Adrenal gland (tissue), 9 donors: ENCODE measurements at regions not wholly inside any gene's neighbourhood (a gene's known extent, or its start where the extent isn't known, plus 50 kb on each side); places are given as distances from the start of the nearest gene placed in this dataset.

Source experiments
- DNase-seq, 7 donors: peaks; one replicate each; pipeline ENCODE4 v3.0.0-alpha.2; 2019 to 2020
- H3K27ac ChIP-seq, 5 donors: fragments of 200-600 bp; sonication (generic) in 4 of 5; 1 replicate in 3 of 5; 2 replicates in 2 of 5; pipeline versions ENCODE4 v1.5.1 to v1.8.0; 2016 to 2020; ENCODE audit warnings: mild to moderate bottlenecking in 1 of 5
- H3K27me3 ChIP-seq: fragments of 200-600 bp; 2 replicates; pipeline ENCODE4 v1.8.0; 2021
- H3K36me3 ChIP-seq, 2 donors: fragments of 200-600 bp; replicated peaks in 1 of 2; 1 replicate in 1 of 2; 2 replicates in 1 of 2; pipeline versions ENCODE4 v1.5.1 to v1.8.0; 2018 to 2022
- H3K4me1 ChIP-seq, 2 donors: fragments of 200-600 bp; replicated peaks in 1 of 2; 1 replicate in 1 of 2; 2 replicates in 1 of 2; pipeline versions ENCODE4 v1.5.1 to v1.8.0; 2018 to 2021
- H3K4me3 ChIP-seq, 4 donors: fragments of 200-600 bp; sonication (generic) in 3 of 4; one replicate each; pipeline ENCODE4 v1.5.1; 2016 to 2018
- H3K9me3 ChIP-seq, 3 donors: fragments of 200-600 bp; sonication (generic) in 1 of 3; replicated peaks in 1 of 3; 1 replicate in 2 of 3; 2 replicates in 1 of 3; pipeline versions ENCODE4 v1.5.1 to v1.8.0; 2016 to 2021
- CTCF ChIP-seq, 6 experiments: fragments of 450-650 bp in 4 of 6; fragments of 200-600 bp in 2 of 6; sonication (generic) in 1 of 6; IDR thresholded peaks; 1 replicate in 5 of 6; 2 replicates in 1 of 6; pipeline versions ENCODE4 v1.5.1 to v1.8.0; 2016 to 2021; ENCODE audit warnings: antibody characterized with exemption in 6 of 6, mild to moderate bottlenecking in 2 of 6, moderate library complexity in 1 of 6
- POLR2A ChIP-seq, 2 donors: fragments of 450-650 bp; IDR thresholded peaks; one replicate each; pipeline ENCODE4 v1.6.1; 2017; ENCODE audit warnings: antibody characterized with exemption in 2 of 2, mild to moderate bottlenecking in 2 of 2, moderate library complexity in 1 of 2
- WGBS, 4 donors: extraction: QIAGEN DNeasy Blood & Tissue Kit in 2 of 4; methylation state at CpG; one replicate each; pipeline versions ENCODE4 v1.1.5 to v1.1.7; 2013 to 2017; 5-methylcytosine and 5-hydroxymethylcytosine counted together
- intact Hi-C, 2 donors: fragments of 100-400 bp; cut with DNase I; formaldehyde crosslinking; loops; one replicate each; pipeline versions ENCODE4 v1.14.1 to v1.15.0; 2022 to 2023
- donor health status: healthy with polysubstance abuse.
- donor health status: Bipolar disorder and iron deficiency.
- donor health status: DM: yes; HTN: yes; CAD: no.
- donor health status: DM: no; HTN: no; CAD: no.
- donor health status: DM: no; HTN: no; CAD: no.

GRCh38 chr21:28084951-28085350 is 907.7 kb downstream of the LTN1 start:
- WGBS, 4 donors: 63 to 80% (median 71%) methylated on average over 2 of the region's 2 CpGs
- TF ChIP-seq CTCF (IDR thresholded peaks at IDR 0.05): no peak
- no peak for TF ChIP-seq POLR2A (IDR thresholded peaks at IDR 0.05)
- Histone ChIP-seq H3K27me3 (no peaks in the 10 kb centered on the region), H3K36me3 (no peaks in the 10 kb centered on the region), H3K9me3 (no peaks in the 10 kb centered on the region), H3K4me1 (no peaks in the 10 kb centered on the region), H3K27ac (no peak overlapping the region), H3K4me3 (no peak overlapping the region)
- DNase-seq: no peak
- intact Hi-C loops: no loop called here

GRCh38 chr21:28083350-28083749 is 909.3 kb downstream of the LTN1 start:
- intact Hi-C loops: no loop called here
- H3K36me3 ChIP-seq: no peaks in the 10 kb centered on the region
- WGBS, 4 donors: 83 to 89% (median 86%) methylated on average over 3 of the region's 3 CpGs
- no peak for DNase-seq
- no peaks in the 10 kb centered on the region for H3K4me1 ChIP-seq
- no peak overlapping the region for H3K4me3 ChIP-seq
- no peak for TF ChIP-seq CTCF (IDR thresholded peaks at IDR 0.05)
- TF ChIP-seq POLR2A (IDR thresholded peaks at IDR 0.05): no peak
- H3K27me3 ChIP-seq: no peaks in the 10 kb centered on the region
- no peak overlapping the region for H3K27ac ChIP-seq
- no peaks in the 10 kb centered on the region for H3K9me3 ChIP-seq

- no peaks in the 10 kb centered on the region for H3K27me3 ChIP-seq
- no peaks in the 10 kb centered on the region for H3K9me3 ChIP-seq
- WGBS, 4 donors: 73 to 90% (median 82%) methylated on average over 2 of the region's 2 CpGs
- H3K36me3 ChIP-seq: no peaks in the 10 kb centered on the region
- intact Hi-C loops: no loop called here
- no peaks in the 10 kb centered on the region for H3K4me1 ChIP-seq
- H3K27ac ChIP-seq: no peak overlapping the region
- no peak for DNase-seq
- no peak overlapping the region for H3K4me3 ChIP-seq
- TF ChIP-seq POLR2A (IDR thresholded peaks at IDR 0.05) (no peak), CTCF (IDR thresholded peaks at IDR 0.05) (no peak)
Observed at GRCh38 chr21:28078126-28078525, 914.6 kb downstream of the LTN1 start.

GRCh38 chr21:28074676-28075075 is 918.0 kb downstream of the LTN1 start:
- Histone ChIP-seq H3K36me3 (no peaks in the 10 kb centered on the region), H3K4me1 (no peaks in the 10 kb centered on the region), H3K9me3 (no peaks in the 10 kb centered on the region), H3K4me3 (no peak overlapping the region), H3K27me3 (no peaks in the 10 kb centered on the region), H3K27ac (no peak overlapping the region)
- DNase-seq: no peak
- TF ChIP-seq POLR2A (IDR thresholded peaks at IDR 0.05): no peak
- no peak for TF ChIP-seq CTCF (IDR thresholded peaks at IDR 0.05)
- intact Hi-C loops: no loop called here
- 0 to 67% (median 48%) methylated on average over 1 of the region's 1 CpG for WGBS, 4 donors
